GM06990 (cell line): ENCODE measurements at regions not wholly inside any gene's neighbourhood (a gene's known extent, or its start where the extent isn't known, plus 50 kb on each side); places are given as distances from the start of the nearest gene placed in this dataset.
A peak's percentile ranks its signal among the peaks of the same experiment; 100 is the strongest.
"Not testable (repeated sequence)": the region's sequence is repeated elsewhere in the genome, so short reads cannot be mapped to it uniquely, and the experiment has no call there.

Experiments used
- DNase-seq: peaks from one replicate; pipeline ENCODE4 v3.0.0-alpha.2; 2011; ENCODE audit not compliant: insufficient read length; ENCODE audit errors: extremely low read depth
- H3K27me3 ChIP-seq: replicated peaks from 2 replicates; pipeline ENCODE4 v1.6.0; 2011; ENCODE audit warnings: low read length; ENCODE audit not compliant: control insufficient read depth, insufficient read depth
- H3K36me3 ChIP-seq: 2 replicates; pipeline ENCODE4 v1.5.1; 2011; ENCODE audit warnings: low read length; ENCODE audit not compliant: control insufficient read depth, insufficient read depth
- H3K4me3 ChIP-seq: replicated peaks from 2 replicates; pipeline ENCODE4 v1.5.1; 2011; ENCODE audit warnings: low read depth, mild to moderate bottlenecking, control low read depth, low read length
- CTCF ChIP-seq: IDR thresholded peaks from 2 replicates; pipeline ENCODE4 v1.5.1; 2011; ENCODE audit warnings: low read length, control low read depth, mild to moderate bottlenecking, inconsistent platforms; ENCODE audit not compliant: insufficient read depth, poor library complexity, severe bottlenecking

DNA sequence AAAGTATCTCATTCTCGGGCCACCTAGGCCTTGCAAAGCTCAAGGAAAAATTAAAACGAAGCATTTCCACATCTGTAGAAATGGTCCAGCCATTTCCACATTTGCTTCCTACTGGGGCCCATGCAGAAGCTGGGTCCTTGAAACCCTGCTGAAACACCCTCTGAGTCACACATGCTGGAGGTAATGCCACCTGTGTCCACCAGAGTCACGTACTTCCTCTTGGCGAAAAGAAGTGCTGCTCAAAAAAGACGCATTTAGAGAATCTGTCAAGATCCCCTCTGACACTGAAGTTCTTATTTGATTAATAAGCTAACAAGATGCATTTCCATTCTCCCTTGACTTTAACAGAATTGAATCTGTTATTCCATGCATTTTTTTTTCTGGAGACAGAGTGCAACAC lies 423.2 kb downstream of the PREX1 start:
- no peaks in the 10 kb centered on the region for H3K36me3 ChIP-seq
- no peaks in the 10 kb centered on the region; the same call in 1 of the 2 replicates for H3K27me3 ChIP-seq
- TF ChIP-seq CTCF, result peak; percentile 48
- DNase-seq, result no peak
- no peak overlapping the region for H3K4me3 ChIP-seq

- DNase-seq, result no peak
- Histone ChIP-seq H3K36me3 (no peaks in the 10 kb centered on the region), H3K27me3 (no peaks in the 10 kb centered on the region; the same call in 1 of the 2 replicates), H3K4me3 (no peak overlapping the region)
- TF ChIP-seq CTCF, result no peak
Measured at GRCh38 chr20:48403167-48403761, 424.5 kb downstream of the PREX1 start.

- no peaks in the 10 kb centered on the region; the same call in none of the 2 replicates for H3K27me3 ChIP-seq
- TF ChIP-seq CTCF, result no peak
- no peaks in the 10 kb centered on the region for H3K36me3 ChIP-seq
- no peak overlapping the region for H3K4me3 ChIP-seq
- no peak for DNase-seq
Measured at GRCh38 chr20:48401359-48401758, 426.4 kb downstream of the PREX1 start.

GRCh38 chr20:48400009-48400408 lies 427.8 kb downstream of the PREX1 start:
- Histone ChIP-seq H3K4me3 (no peak overlapping the region), H3K27me3 (peaks cover 2% of the 10 kb centered on the region), H3K36me3 (no peaks in the 10 kb centered on the region)
- no peak for DNase-seq
- no peak for TF ChIP-seq CTCF

DNA sequence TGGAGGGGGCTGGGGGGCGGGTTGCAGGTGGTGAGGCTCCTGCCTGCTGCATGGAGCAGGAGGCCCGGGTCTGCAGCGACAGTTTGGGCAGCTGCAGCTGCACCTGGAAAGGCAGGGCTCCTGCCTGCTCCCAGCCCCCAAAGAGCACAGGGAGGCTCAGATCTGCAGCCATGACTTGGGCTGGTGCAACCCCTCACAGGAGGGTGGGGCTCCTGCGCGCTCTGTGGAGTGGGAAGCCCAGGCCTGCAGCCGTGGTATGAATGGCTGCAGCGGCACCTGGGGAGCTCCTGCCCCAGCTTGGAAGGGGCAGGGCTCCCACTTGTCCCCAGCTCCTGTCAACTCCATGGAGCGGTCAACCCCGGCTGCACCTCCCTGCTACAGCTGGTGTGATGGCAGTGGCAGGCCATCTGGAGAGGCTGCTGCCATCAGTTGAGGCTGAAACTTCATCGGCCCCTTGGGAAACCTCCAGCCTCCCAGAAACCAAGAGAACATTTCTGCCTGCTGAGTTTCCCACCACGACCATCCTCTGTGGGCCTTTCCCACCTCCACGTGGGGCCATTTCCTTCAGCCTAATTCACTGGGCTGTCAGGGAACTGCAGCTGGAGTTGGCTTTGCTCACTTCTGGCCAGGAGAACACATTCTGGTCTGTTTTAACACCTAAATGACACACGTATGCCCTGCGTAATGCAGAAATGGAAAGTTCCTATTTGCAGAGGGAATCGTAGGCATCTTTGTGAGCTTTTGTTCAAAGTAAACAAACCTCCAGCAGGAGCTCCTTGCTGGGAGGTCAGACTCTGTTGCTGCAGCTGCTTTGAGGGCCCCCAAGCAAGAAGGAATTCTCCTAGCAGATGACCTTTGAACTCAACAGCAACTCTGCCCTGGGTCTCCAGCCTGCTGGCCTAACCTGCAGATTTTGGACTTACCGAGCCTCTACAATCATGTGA lies 429.0 kb downstream of the PREX1 start:
- peaks cover 2% of the 10 kb centered on the region for H3K27me3 ChIP-seq

GRCh38 chr20:48396981-48397861 lies 430.6 kb downstream of the PREX1 start:
- H3K27me3 ChIP-seq, H3K36me3 ChIP-seq, H3K4me3 ChIP-seq, DNase-seq: not testable (repeated sequence)

More for the DNA sequence above, 429.0 kb downstream of the PREX1 start:
- Histone ChIP-seq H3K36me3 (no peaks in the 10 kb centered on the region), H3K4me3 (no peak overlapping the region)
- TF ChIP-seq CTCF, result no peak
- no peak for DNase-seq
